WTC11 (cell line): ENCODE measurements at regions not wholly inside any gene's neighbourhood (a gene's known extent, or its start where the extent isn't known, plus 50 kb on each side); places are given as distances from the start of the nearest gene placed in this dataset.
A peak's percentile ranks its signal among the peaks of the same experiment; 100 is the strongest.

ENCODE experiments used
- ATAC-seq: fragments of 200-7000 bp; cut with Tn5 transposase; 2 replicates; pipeline ENCODE4 v1.10.0; 2021; ENCODE audit warnings: mild to moderate bottlenecking, moderate library complexity
- CTCF ChIA-PET: fragments of 300-600 bp; sonication (Branson Sonifier 250); formaldehyde crosslinking; loops from one replicate; lab custom pipeline; 2021; ENCODE audit warnings: antibody characterized with exemption; lab: Charles Lee
- POLR2A ChIA-PET: fragments of 350-600 bp; sonication (Branson Sonifier 250); formaldehyde crosslinking; loops from one replicate; lab custom pipeline; 2021; ENCODE audit warnings: antibody characterized with exemption; lab: Charles Lee
- DNase-seq: peaks from one replicate; pipeline ENCODE4 v3.0.0; 2021; ENCODE audit warnings: low spot score
- H3K27ac Mint-ChIP-seq: 2 replicates; pipeline ENCODE4 v1.8.0; 2021; ENCODE audit warnings: mixed read lengths
- H3K27me3 Mint-ChIP-seq: 2 replicates; pipeline ENCODE4 v1.8.0; 2021; ENCODE audit warnings: low read depth, mild to moderate bottlenecking, moderate library complexity, mixed read lengths
- H3K36me3 Mint-ChIP-seq: 2 replicates; pipeline ENCODE4 v1.8.0; 2021; ENCODE audit warnings: mixed read lengths
- H3K4me1 Mint-ChIP-seq: 2 replicates; pipeline ENCODE4 v1.8.0; 2022; ENCODE audit warnings: mixed read lengths
- H3K4me3 Mint-ChIP-seq: 2 replicates; pipeline ENCODE4 v1.8.0; 2021; ENCODE audit warnings: mild to moderate bottlenecking, moderate library complexity, mixed read lengths
- H3K9me3 Mint-ChIP-seq: 2 replicates; pipeline ENCODE4 v1.8.0; 2021; ENCODE audit warnings: mixed read lengths
- ARID4B ChIP-seq: sonication (generic); formaldehyde crosslinking; IDR thresholded peaks from 2 replicates; pipeline ENCODE4 v1.8.0; 2023; ENCODE audit warnings: missing genetic modification reagents, mild to moderate bottlenecking, borderline replicate concordance
- ATF2 ChIP-seq: sonication (generic); formaldehyde crosslinking; IDR thresholded peaks from 2 replicates; pipeline ENCODE4 v1.8.1; 2022; ENCODE audit warnings: low read depth, missing genetic modification reagents, borderline replicate concordance
- CDX4 ChIP-seq: fragments of 250-450 bp; sonication (Bioruptor Pico); IDR thresholded peaks from 2 replicates; pipeline ENCODE4 v1.9.0; 2021; ENCODE audit warnings: moderate library complexity, mild to moderate bottlenecking, inconsistent platforms, borderline replicate concordance
- CTCF ChIP-seq: fragments of 200-600 bp; IDR thresholded peaks from 2 replicates; pipeline ENCODE4 v1.8.0; 2022; ENCODE audit warnings: antibody characterized with exemption
- ELF4 ChIP-seq: sonication (generic); formaldehyde crosslinking; IDR thresholded peaks from 2 replicates; pipeline ENCODE4 v1.8.1; 2022; ENCODE audit warnings: low read depth, mild to moderate bottlenecking, moderate library complexity, missing genetic modification reagents
- EMX1 ChIP-seq: fragments of 250-450 bp; sonication (Bioruptor Pico); IDR thresholded peaks from 2 replicates; pipeline ENCODE4 v1.8.0; 2021; ENCODE audit warnings: mild to moderate bottlenecking
- FOXP4 ChIP-seq: sonication (generic); formaldehyde crosslinking; IDR thresholded peaks from 2 replicates; pipeline ENCODE4 v1.8.0; 2022; ENCODE audit warnings: mild to moderate bottlenecking, missing genetic modification reagents
- GABPB1 ChIP-seq: sonication (generic); formaldehyde crosslinking; IDR thresholded peaks from 2 replicates; pipeline ENCODE4 v1.8.1; 2023; ENCODE audit warnings: mild to moderate bottlenecking, missing genetic modification reagents
- GRHL2 ChIP-seq: fragments of 250-450 bp; sonication (Bioruptor Pico); IDR thresholded peaks from 2 replicates; pipeline ENCODE4 v1.8.0; 2022; ENCODE audit warnings: mild to moderate bottlenecking, moderate library complexity; ENCODE audit not compliant: insufficient replicate concordance, severe bottlenecking
- JAZF1 ChIP-seq: fragments of 250-450 bp; sonication (Bioruptor Pico); IDR thresholded peaks from 2 replicates; pipeline ENCODE4 v1.9.0; 2021; ENCODE audit warnings: moderate library complexity, mild to moderate bottlenecking, inconsistent platforms
- PREB ChIP-seq: sonication (generic); formaldehyde crosslinking; IDR thresholded peaks from 2 replicates; pipeline ENCODE4 v1.8.1; 2022; ENCODE audit warnings: mild to moderate bottlenecking, missing genetic modification reagents, moderate library complexity, borderline replicate concordance
- SMAD3 ChIP-seq: sonication (generic); formaldehyde crosslinking; IDR thresholded peaks from 2 replicates; pipeline ENCODE4 v1.8.0; 2022; ENCODE audit warnings: missing genetic modification reagents, mild to moderate bottlenecking, borderline replicate concordance
- TEAD4 ChIP-seq: sonication (generic); formaldehyde crosslinking; IDR thresholded peaks from 2 replicates; pipeline ENCODE4 v1.8.0; 2022; ENCODE audit warnings: mild to moderate bottlenecking, missing genetic modification reagents
- ZNF138 ChIP-seq: sonication (generic); formaldehyde crosslinking; conservative IDR thresholded peaks from 2 replicates; pipeline ENCODE4 v1.8.1; 2022; ENCODE audit warnings: mild to moderate bottlenecking, moderate library complexity, missing genetic modification reagents
- ZNF232 ChIP-seq: sonication (generic); formaldehyde crosslinking; IDR thresholded peaks from 2 replicates; pipeline ENCODE4 v1.8.0; 2022; ENCODE audit warnings: mild to moderate bottlenecking, missing genetic modification reagents
- ZNF396 ChIP-seq: fragments of 250-450 bp; sonication (Bioruptor Pico); IDR thresholded peaks from 2 replicates; pipeline ENCODE4 v1.8.0; 2021; ENCODE audit warnings: mild to moderate bottlenecking, moderate library complexity, borderline replicate concordance
- ZNF416 ChIP-seq: fragments of 250-450 bp; sonication (Bioruptor Pico); IDR thresholded peaks from 2 replicates; pipeline ENCODE4 v1.9.0; 2021; ENCODE audit warnings: mild to moderate bottlenecking, inconsistent platforms
- TF ChIP-seq, protein P1 (sequence below): sonication (generic); formaldehyde crosslinking; IDR thresholded peaks from 2 replicates; pipeline ENCODE4 v1.8.0; 2022; ENCODE audit warnings: mild to moderate bottlenecking, missing genetic modification reagents

DNA sequence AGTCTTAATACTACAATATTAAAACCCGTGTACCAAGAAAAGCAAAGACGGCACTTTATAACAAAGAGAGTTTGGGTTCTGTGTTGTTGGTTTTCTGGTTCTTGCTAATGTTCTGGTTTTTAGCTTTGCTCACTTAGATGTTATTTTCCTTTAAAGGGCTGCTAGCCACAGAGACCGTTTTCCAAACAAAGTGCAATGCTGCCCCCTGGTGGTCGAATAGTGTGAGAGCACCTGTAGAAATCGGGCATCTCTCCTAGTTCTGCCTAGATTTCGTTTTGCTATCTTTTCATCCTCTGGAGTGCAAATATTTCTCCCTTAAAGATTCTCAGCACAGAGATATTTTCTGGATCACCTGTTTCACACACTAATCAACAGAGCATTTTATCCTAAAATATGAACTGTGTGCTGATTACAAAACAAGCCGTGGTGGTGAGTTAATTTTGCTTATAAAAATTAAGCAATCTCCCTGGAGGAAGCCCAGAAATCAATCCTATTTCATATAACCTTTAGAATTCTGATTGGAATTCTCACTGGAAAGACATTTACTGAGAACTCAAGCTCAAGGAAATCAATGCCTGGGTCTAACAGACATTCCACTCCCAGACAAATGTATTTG lies 334.5 kb upstream of the NOCT start:
- H3K27me3 Mint-ChIP-seq = peaks cover 3% of the 10 kb centered on the region; the same call in 1 of the 2 replicates
- ChIA-PET CTCF (interaction anchor here (0.7 to 4.3 kb wide), 25 partner anchors 8 to 948 kb away, joined by 3 to 50 read pairs (median 4); no protein-coding TSS in a partner anchor), POLR2A (no interaction called here)
- H3K4me3 Mint-ChIP-seq = no peak overlapping the region
- peaks cover 49% of the 10 kb centered on the region for H3K4me1 Mint-ChIP-seq
- DNase-seq (peak; percentile 78), ATAC-seq (peak; percentile 43)
- TF ChIP-seq SMAD3 (CRISPR knock-in tag) (no peak), CTCF (peak; percentile 96)
- no peaks in the 10 kb centered on the region for H3K36me3 Mint-ChIP-seq
- H3K9me3 Mint-ChIP-seq = peaks cover 6% of the 10 kb centered on the region
- H3K27ac Mint-ChIP-seq = no peak overlapping the region

GRCh38 chr4:138680256-138680655 lies 335.3 kb upstream of the NOCT start:
- CTCF ChIA-PET = interaction anchor here (0.7 to 4.3 kb wide), 25 partner anchors 7 to 947 kb away, joined by 3 to 50 read pairs (median 4); no protein-coding TSS in a partner anchor
- Mint-ChIP-seq H3K36me3 (no peaks in the 10 kb centered on the region), H3K4me1 (peaks cover 49% of the 10 kb centered on the region), H3K4me3 (no peak overlapping the region), H3K27me3 (peaks cover 3% of the 10 kb centered on the region; the same call in 1 of the 2 replicates), H3K27ac (no peak overlapping the region), H3K9me3 (peaks cover 6% of the 10 kb centered on the region)
- DNase-seq (no peak), ATAC-seq (no peak)
- POLR2A ChIA-PET = no interaction called here
- TF ChIP-seq ATF2 (CRISPR knock-in tag) (no peak), ZNF138 (CRISPR knock-in tag) (no peak), FOXP4 (CRISPR knock-in tag) (no peak), SMAD3 (CRISPR knock-in tag) (no peak), GABPB1 (CRISPR knock-in tag) (no peak), JAZF1 (CRISPR knock-in tag) (no peak), ELF4 (CRISPR knock-in tag) (no peak), ZNF232 (CRISPR knock-in tag) (no peak), EMX1 (no peak), ARID4B (no peak), CDX4 (CRISPR knock-in tag) (no peak), TEAD4 (CRISPR knock-in tag) (no peak), ZNF396 (CRISPR knock-in tag) (no peak), ZNF416 (no peak), GRHL2 (CRISPR knock-in tag) (no peak), PREB (CRISPR knock-in tag) (no peak)
- TF ChIP-seq, protein P1, sequence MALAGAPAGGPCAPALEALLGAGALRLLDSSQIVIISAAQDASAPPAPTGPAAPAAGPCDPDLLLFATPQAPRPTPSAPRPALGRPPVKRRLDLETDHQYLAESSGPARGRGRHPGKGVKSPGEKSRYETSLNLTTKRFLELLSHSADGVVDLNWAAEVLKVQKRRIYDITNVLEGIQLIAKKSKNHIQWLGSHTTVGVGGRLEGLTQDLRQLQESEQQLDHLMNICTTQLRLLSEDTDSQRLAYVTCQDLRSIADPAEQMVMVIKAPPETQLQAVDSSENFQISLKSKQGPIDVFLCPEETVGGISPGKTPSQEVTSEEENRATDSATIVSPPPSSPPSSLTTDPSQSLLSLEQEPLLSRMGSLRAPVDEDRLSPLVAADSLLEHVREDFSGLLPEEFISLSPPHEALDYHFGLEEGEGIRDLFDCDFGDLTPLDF (CRISPR knock-in tag) = no peak
